GM23338 (cell line): ENCODE measurements at regions not wholly inside any gene's neighbourhood (a gene's known extent, or its start where the extent isn't known, plus 50 kb on each side); places are given as distances from the start of the nearest gene placed in this dataset.

Experiments
- CREB1 ChIP-seq: fragments of 250-450 bp; sonication (Bioruptor Pico); IDR thresholded peaks from 2 replicates; pipeline ENCODE4 v1.5.0; 2020; ENCODE audit warnings: low read depth, mild to moderate bottlenecking, moderate library complexity
- CTCF ChIP-seq, 2 experiments: fragments of 200-600 bp in 1 of 2; sonication (generic) in 1 of 2; conservative IDR thresholded peaks; 2 replicates each; pipeline versions ENCODE4 v1.5.1 to v1.6.1; 2016 to 2017; ENCODE audit warnings: antibody characterized with exemption in 2 of 2, low read depth in 2 of 2, mild to moderate bottlenecking in 2 of 2, moderate library complexity in 1 of 2
- ETS1 ChIP-seq: IDR thresholded peaks from 2 replicates; pipeline ENCODE4 v1.6.1; 2016; ENCODE audit warnings: antibody characterized with exemption
- EZH2 ChIP-seq: fragments of 200-600 bp; sonication (generic); IDR thresholded peaks from one replicate; pipeline ENCODE4 v1.8.0; 2017; ENCODE audit warnings: antibody characterized with exemption, mild to moderate bottlenecking, low read depth; ENCODE audit not compliant: unreplicated experiment
- EZH2phosphoT487 ChIP-seq: fragments of 200-600 bp; sonication (generic); IDR thresholded peaks from one replicate; pipeline ENCODE4 v1.8.1; 2018; ENCODE audit warnings: antibody characterized with exemption; ENCODE audit not compliant: unreplicated experiment
- JUNB ChIP-seq: IDR thresholded peaks from one replicate; pipeline ENCODE4 v1.6.1; 2016; ENCODE audit warnings: antibody characterized with exemption; ENCODE audit not compliant: unreplicated experiment
- NANOG ChIP-seq: IDR thresholded peaks from 2 replicates; pipeline ENCODE4 v1.6.1; 2016; ENCODE audit warnings: antibody characterized with exemption, borderline replicate concordance
- POLR2AphosphoS5 ChIP-seq: IDR thresholded peaks from 2 replicates; pipeline ENCODE4 v1.6.1; 2016; ENCODE audit warnings: antibody characterized with exemption, low read depth
- STAT1 ChIP-seq: IDR thresholded peaks from one replicate; pipeline ENCODE4 v1.6.1; 2016; ENCODE audit warnings: antibody characterized with exemption; ENCODE audit not compliant: unreplicated experiment
- ZNF114 ChIP-seq: fragments of 250-450 bp; sonication (Bioruptor Pico); IDR thresholded peaks from 2 replicates; pipeline ENCODE4 v1.5.0; 2020; ENCODE audit warnings: mild to moderate bottlenecking, moderate library complexity
- ZNF331 ChIP-seq: fragments of 250-450 bp; sonication (Bioruptor Pico); IDR thresholded peaks from 2 replicates; pipeline ENCODE4 v1.5.0; 2020; ENCODE audit warnings: low read depth, mild to moderate bottlenecking, moderate library complexity
- ZNF462 ChIP-seq: fragments of 250-450 bp; sonication (Bioruptor Pico); IDR thresholded peaks from 2 replicates; pipeline ENCODE4 v1.5.0; 2020; ENCODE audit warnings: mild to moderate bottlenecking, moderate library complexity

GRCh38 chr16:86229866-86230656 is 280.3 kb upstream of the FOXF1 start (continued):
- no peak for TF ChIP-seq ZNF462 (CRISPR knock-in tag)
- TF ChIP-seq ETS1: no peak
- no peak for TF ChIP-seq NANOG
- TF ChIP-seq EZH2phosphoT487: no peak
- no peak for TF ChIP-seq CREB1 (CRISPR knock-in tag)
- no peak for TF ChIP-seq EZH2
- no peak for TF ChIP-seq POLR2AphosphoS5
- TF ChIP-seq ZNF331: no peak
- TF ChIP-seq STAT1: no peak
- TF ChIP-seq ZNF114 (CRISPR knock-in tag): no peak
- no peak for TF ChIP-seq JUNB
- no peak for TF ChIP-seq CTCF (conservative IDR thresholded peaks at IDR 0.05; ENCODE audit: low read depth in 2 of 2)
